ENCODE measurements at regions not wholly inside any gene's neighbourhood (a gene's known extent, or its start where the extent isn't known, plus 50 kb on each side); places are given as distances from the start of the nearest gene placed in this dataset.

- TF ChIP-seq CTCF (IDR thresholded peaks at IDR 0.05; ENCODE audit: low read depth, low read length) (no peak), EZH2phosphoT487 (IDR thresholded peaks at IDR 0.05; ENCODE audit: low read depth) (no peak)
These were observed 276.9 kb downstream of the FAM76B start for GRCh38 chr11:95512682-95513081.

Data from OCI-LY3 (cell line).